Endodermal cell (in vitro differentiated cells): ENCODE measurements at regions not wholly inside any gene's neighbourhood (a gene's known extent, or its start where the extent isn't known, plus 50 kb on each side); places are given as distances from the start of the nearest gene placed in this dataset.

Experiments used
- DNase-seq: peaks from one replicate; pipeline ENCODE4 v3.0.0-alpha.2; 2017
- H3K27ac ChIP-seq: 2 replicates; pipeline ENCODE4 v1.5.1; 2013; ENCODE audit warnings: mild to moderate bottlenecking, low read depth, low read length, moderate library complexity
- H3K27me3 ChIP-seq: 2 replicates; pipeline ENCODE4 v1.6.1; 2013; ENCODE audit warnings: mild to moderate bottlenecking, low read length, moderate library complexity; ENCODE audit not compliant: insufficient read depth, control insufficient read depth, poor library complexity, severe bottlenecking
- H3K36me3 ChIP-seq: 2 replicates; pipeline ENCODE4 v1.7.0; 2013; ENCODE audit warnings: mild to moderate bottlenecking, low read length, moderate library complexity; ENCODE audit not compliant: control insufficient read depth, insufficient read depth
- H3K4me1 ChIP-seq: one replicate; pipeline ENCODE4 v1.7.0; 2013; ENCODE audit warnings: low read length; ENCODE audit not compliant: control insufficient read depth, insufficient read depth
- H3K4me3 ChIP-seq: 2 replicates; pipeline ENCODE4 v1.5.1; 2013; ENCODE audit warnings: mild to moderate bottlenecking, low read length, moderate library complexity
- H3K9ac ChIP-seq: 2 replicates; pipeline ENCODE4 v1.6.1; 2013; ENCODE audit warnings: mild to moderate bottlenecking, low read length, moderate library complexity; ENCODE audit not compliant: poor library complexity, severe bottlenecking; ENCODE audit errors: extremely low read depth
- H3K9me3 ChIP-seq: 2 replicates; pipeline ENCODE4 v1.6.1; 2013; ENCODE audit warnings: mild to moderate bottlenecking, low read length, moderate library complexity; ENCODE audit not compliant: control insufficient read depth
- H3K27ac Mint-ChIP-seq: 2 replicates; pipeline ENCODE4 v1.8.0; 2020; ENCODE audit warnings: mixed read lengths
- H3K27me3 Mint-ChIP-seq: 2 replicates; pipeline ENCODE4 v1.8.0; 2021; ENCODE audit warnings: mild to moderate bottlenecking, mixed read lengths; ENCODE audit not compliant: insufficient read depth
- H3K36me3 Mint-ChIP-seq: 2 replicates; pipeline ENCODE4 v1.8.0; 2020; ENCODE audit warnings: low read depth, mixed read lengths
- H3K4me1 Mint-ChIP-seq: 2 replicates; pipeline ENCODE4 v1.8.0; 2020; ENCODE audit warnings: mixed read lengths
- H3K4me3 Mint-ChIP-seq: 2 replicates; pipeline ENCODE4 v1.8.0; 2020; ENCODE audit warnings: mild to moderate bottlenecking, moderate library complexity, mixed read lengths
- H3K9me3 Mint-ChIP-seq: 2 replicates; pipeline ENCODE4 v1.8.0; 2020; ENCODE audit warnings: mild to moderate bottlenecking, mixed read lengths
- WGBS, 2 experiments: methylation state at CpG; one replicate each; pipeline versions ENCODE4 v1.1.5 to v1.1.7; 2013; ENCODE audit warnings: missing lambda C conversion rate in 2 of 2, mixed read lengths in 1 of 2; ENCODE audit not compliant: insufficient coverage in 1 of 2, insufficient read length in 1 of 2; 5-methylcytosine and 5-hydroxymethylcytosine counted together
- TF ChIP-seq, protein P1 (sequence below): fragments of 200-600 bp; sonication (generic); conservative IDR thresholded peaks from 2 replicates; pipeline ENCODE4 v1.5.0; 2021; ENCODE audit warnings: antibody characterized with exemption, mild to moderate bottlenecking

GRCh38 chr4:137649711-137650450, 117.6 kb upstream of the PCDH18 start:
- Mint-ChIP-seq H3K4me1 (no peaks in the 10 kb centered on the region), H3K36me3 (no peaks in the 10 kb centered on the region), H3K9me3 (no peaks in the 10 kb centered on the region), H3K27me3 (no peaks in the 10 kb centered on the region), H3K27ac (no peak overlapping the region), H3K4me3 (no peak overlapping the region)
- H3K27me3 ChIP-seq, result no peaks in the 10 kb centered on the region
- no peaks in the 10 kb centered on the region for H3K4me1 ChIP-seq
- no peaks in the 10 kb centered on the region for H3K36me3 ChIP-seq
- no peak for DNase-seq
- H3K27ac ChIP-seq, result no peak overlapping the region
- no peak overlapping the region for H3K4me3 ChIP-seq
- TF ChIP-seq, protein P1, sequence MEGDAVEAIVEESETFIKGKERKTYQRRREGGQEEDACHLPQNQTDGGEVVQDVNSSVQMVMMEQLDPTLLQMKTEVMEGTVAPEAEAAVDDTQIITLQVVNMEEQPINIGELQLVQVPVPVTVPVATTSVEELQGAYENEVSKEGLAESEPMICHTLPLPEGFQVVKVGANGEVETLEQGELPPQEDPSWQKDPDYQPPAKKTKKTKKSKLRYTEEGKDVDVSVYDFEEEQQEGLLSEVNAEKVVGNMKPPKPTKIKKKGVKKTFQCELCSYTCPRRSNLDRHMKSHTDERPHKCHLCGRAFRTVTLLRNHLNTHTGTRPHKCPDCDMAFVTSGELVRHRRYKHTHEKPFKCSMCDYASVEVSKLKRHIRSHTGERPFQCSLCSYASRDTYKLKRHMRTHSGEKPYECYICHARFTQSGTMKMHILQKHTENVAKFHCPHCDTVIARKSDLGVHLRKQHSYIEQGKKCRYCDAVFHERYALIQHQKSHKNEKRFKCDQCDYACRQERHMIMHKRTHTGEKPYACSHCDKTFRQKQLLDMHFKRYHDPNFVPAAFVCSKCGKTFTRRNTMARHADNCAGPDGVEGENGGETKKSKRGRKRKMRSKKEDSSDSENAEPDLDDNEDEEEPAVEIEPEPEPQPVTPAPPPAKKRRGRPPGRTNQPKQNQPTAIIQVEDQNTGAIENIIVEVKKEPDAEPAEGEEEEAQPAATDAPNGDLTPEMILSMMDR, result no peak
- no peak overlapping the region for H3K9ac ChIP-seq
- H3K9me3 ChIP-seq, result no peaks in the 10 kb centered on the region
- 100% methylated on average over 1 to 2 of the region's 3 CpGs for WGBS, 2 experiments

DNA sequence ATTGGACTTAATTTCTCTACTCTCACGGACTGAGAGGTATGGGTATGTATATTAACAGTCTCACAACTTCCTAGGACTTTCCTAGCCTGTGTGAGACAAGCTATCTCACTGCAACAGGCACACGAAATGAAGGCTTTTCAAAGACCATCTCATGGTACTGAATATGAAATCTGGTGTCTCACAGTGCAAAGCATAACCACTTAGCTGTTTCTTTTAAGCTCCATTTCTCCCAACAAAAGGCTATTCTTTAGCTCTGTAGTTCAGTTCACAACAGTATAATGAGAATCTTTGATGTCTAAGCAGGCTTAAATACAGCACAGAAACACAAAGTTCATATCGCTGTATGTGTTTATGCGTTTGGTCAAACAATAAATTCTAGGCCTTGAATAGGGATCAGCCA, 116.2 kb upstream of the PCDH18 start:
- WGBS, 2 experiments, result 63 to 90% methylated on average over 1 to 4 of the region's 4 CpGs
- H3K27me3 ChIP-seq, result no peaks in the 10 kb centered on the region
- Mint-ChIP-seq H3K27me3 (no peaks in the 10 kb centered on the region), H3K9me3 (no peaks in the 10 kb centered on the region), H3K36me3 (no peaks in the 10 kb centered on the region), H3K4me3 (no peak overlapping the region), H3K4me1 (no peaks in the 10 kb centered on the region), H3K27ac (no peak overlapping the region)
- H3K4me3 ChIP-seq, result no peak overlapping the region
- H3K4me1 ChIP-seq, result no peaks in the 10 kb centered on the region
- DNase-seq, result no peak
- no peaks in the 10 kb centered on the region for H3K36me3 ChIP-seq
- no peak overlapping the region for H3K9ac ChIP-seq
- TF ChIP-seq, protein P1, result no peak
- peak overlapping the region; percentile 72 for H3K27ac ChIP-seq
- no peaks in the 10 kb centered on the region for H3K9me3 ChIP-seq

DNA sequence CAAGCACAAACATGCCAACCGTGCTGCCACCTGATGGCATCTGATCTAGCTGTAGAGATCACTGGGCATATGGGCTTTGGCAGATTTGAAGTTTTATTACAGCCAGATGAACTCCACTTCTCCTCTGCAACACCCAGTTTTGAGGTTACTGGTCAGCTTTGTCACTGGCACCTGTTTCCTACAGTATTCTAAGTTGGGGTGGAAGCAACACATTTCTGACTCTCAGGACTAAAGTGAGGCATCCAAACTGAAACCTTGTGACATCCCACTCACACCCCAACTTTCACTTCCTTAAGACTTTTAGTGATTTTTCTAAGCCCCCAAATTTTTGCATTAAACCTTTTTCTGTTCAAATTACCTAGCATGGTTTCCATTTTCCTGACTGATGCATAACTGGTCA, 115.1 kb upstream of the PCDH18 start:
- H3K9me3 ChIP-seq, result no peaks in the 10 kb centered on the region
- H3K9ac ChIP-seq, result no peak overlapping the region
- Mint-ChIP-seq H3K27ac (no peak overlapping the region), H3K27me3 (no peaks in the 10 kb centered on the region), H3K36me3 (no peaks in the 10 kb centered on the region), H3K9me3 (no peaks in the 10 kb centered on the region), H3K4me3 (no peak overlapping the region), H3K4me1 (no peaks in the 10 kb centered on the region)
- 86 to 100% methylated on average over 1 of the region's 1 CpG for WGBS, 2 experiments
- H3K27me3 ChIP-seq, result no peaks in the 10 kb centered on the region
- DNase-seq, result no peak
- H3K4me3 ChIP-seq, result no peak overlapping the region
- H3K27ac ChIP-seq, result no peak overlapping the region
- TF ChIP-seq, protein P1, result no peak
- no peaks in the 10 kb centered on the region for H3K4me1 ChIP-seq
- H3K36me3 ChIP-seq, result no peaks in the 10 kb centered on the region
